CD4-positive, alpha-beta memory T cell (primary cell): ENCODE measurements at regions not wholly inside any gene's neighbourhood (a gene's known extent, or its start where the extent isn't known, plus 50 kb on each side); places are given as distances from the start of the nearest gene placed in this dataset.
A peak's percentile ranks its signal among the peaks of the same experiment; 100 is the strongest.

Source experiments
- CTCF ChIA-PET: fragments of 350-600 bp; sonication (Branson Sonifier 250); formaldehyde crosslinking; loops from one replicate; lab custom pipeline; 2021; ENCODE audit warnings: inconsistent platforms; ENCODE audit not compliant: partially characterized antibody; lab: Charles Lee
- POLR2A ChIA-PET: fragments of 350-600 bp; sonication (Branson Sonifier 250); formaldehyde crosslinking; loops from one replicate; lab custom pipeline; 2021; ENCODE audit not compliant: partially characterized antibody; lab: Charles Lee
- DNase-seq, 5 donors: peaks; one replicate each; pipeline versions ENCODE4 v3.0.0 to v3.0.0-alpha.2; 2020 to 2022; ENCODE audit warnings: mixed read lengths in 1 of 5
- H3K27ac ChIP-seq: one replicate; pipeline ENCODE4 v1.7.0; 2013; ENCODE audit warnings: low read depth, low read length
- H3K27me3 ChIP-seq: 2 replicates; pipeline ENCODE4 v1.7.0; 2013; ENCODE audit warnings: mild to moderate bottlenecking, low read length, moderate library complexity; ENCODE audit not compliant: insufficient read depth
- H3K36me3 ChIP-seq: 2 replicates; pipeline ENCODE4 v1.7.0; 2013; ENCODE audit warnings: mild to moderate bottlenecking, low read length, moderate library complexity; ENCODE audit not compliant: insufficient read depth
- H3K4me1 ChIP-seq: 2 replicates; pipeline ENCODE4 v1.7.0; 2013; ENCODE audit warnings: mild to moderate bottlenecking, low read length, moderate library complexity; ENCODE audit not compliant: insufficient read depth
- H3K4me3 ChIP-seq, 2 donors: one replicate each; pipeline ENCODE4 v1.7.0; 2013; ENCODE audit warnings: low read length in 2 of 2, mild to moderate bottlenecking in 1 of 2
- H3K9me3 ChIP-seq, 2 donors: one replicate each; pipeline ENCODE4 v1.7.0; 2013; ENCODE audit warnings: low read length in 2 of 2, control low read depth in 1 of 2; ENCODE audit not compliant: control insufficient read depth in 1 of 2
- H3K27ac Mint-ChIP-seq, 7 donors: one replicate each; pipeline ENCODE4 v1.8.0; 2020 to 2021; ENCODE audit warnings: mixed read lengths in 7 of 7, mild to moderate bottlenecking in 6 of 7, inconsistent platforms in 3 of 7, moderate library complexity in 3 of 7
- H3K27me3 Mint-ChIP-seq, 2 donors: one replicate each; pipeline ENCODE4 v1.8.0; 2020 to 2021; ENCODE audit warnings: mixed read lengths in 2 of 2
- H3K36me3 Mint-ChIP-seq, 2 donors: one replicate each; pipeline ENCODE4 v1.8.0; 2020 to 2021; ENCODE audit warnings: mixed read lengths in 2 of 2, inconsistent platforms in 1 of 2, mild to moderate bottlenecking in 1 of 2
- H3K4me1 Mint-ChIP-seq, 4 donors: one replicate each; pipeline ENCODE4 v1.8.0; 2020 to 2021; ENCODE audit warnings: mixed read lengths in 4 of 4, mild to moderate bottlenecking in 1 of 4
- H3K4me3 Mint-ChIP-seq, 8 donors: one replicate each; pipeline ENCODE4 v1.8.0; 2020 to 2021; ENCODE audit warnings: mixed read lengths in 8 of 8, mild to moderate bottlenecking in 7 of 8, moderate library complexity in 6 of 8, inconsistent platforms in 3 of 8
- H3K9me3 Mint-ChIP-seq, 8 donors: one replicate each; pipeline ENCODE4 v1.8.0; 2020 to 2021; ENCODE audit warnings: mixed read lengths in 8 of 8, mild to moderate bottlenecking in 5 of 8, inconsistent platforms in 3 of 8, moderate library complexity in 1 of 8
- intact Hi-C: fragments of 100-400 bp; cut with micrococcal nuclease; formaldehyde crosslinking; loops from one replicate; pipeline ENCODE4 v1.15.1; 2023

DNA sequence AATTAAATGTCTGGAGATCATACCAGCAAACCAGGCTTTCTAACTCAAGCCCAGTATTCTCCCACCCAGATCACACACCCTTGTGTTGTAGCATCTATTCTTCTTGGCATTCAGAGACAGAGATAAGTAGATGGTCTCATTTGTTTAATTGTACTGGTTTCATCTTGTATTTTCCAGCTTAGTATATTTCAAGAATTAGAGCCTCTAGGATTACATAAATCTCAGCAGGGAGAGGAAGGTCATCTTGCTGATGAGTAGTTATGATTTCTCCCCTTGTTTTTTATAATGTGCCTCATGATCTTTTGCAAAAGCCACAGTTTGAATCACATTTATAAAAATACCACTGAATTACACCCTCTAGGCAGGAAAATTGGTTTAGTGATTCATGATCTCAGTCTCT is 106.6 kb upstream of the NRSN1 start:
- peaks cover 0 to 9% (median 4%) of the 10 kb centered on the region in 8 donors for H3K9me3 Mint-ChIP-seq
- DNase-seq, result no peak

DNA sequence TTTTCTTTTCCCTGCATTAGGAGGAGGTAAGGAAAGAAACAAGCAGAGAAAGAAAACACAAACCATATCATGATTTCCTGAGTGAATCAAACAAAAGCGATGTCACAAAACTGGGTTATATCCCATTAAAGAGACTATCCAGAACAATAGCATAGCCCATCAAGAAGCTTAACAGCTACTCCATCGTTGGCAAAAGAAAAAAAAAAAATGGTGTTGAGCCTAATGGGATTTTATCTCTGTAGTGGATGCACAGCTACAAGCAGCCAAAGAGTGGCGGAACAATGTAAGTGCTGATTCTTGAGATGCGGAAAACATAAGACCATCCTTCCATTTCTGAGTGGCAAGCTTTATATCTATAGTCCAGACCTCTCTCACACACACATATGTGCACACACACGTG is 106.2 kb upstream of the NRSN1 start:
- Mint-ChIP-seq H3K27ac (no peak overlapping the region), H3K9me3 (peaks cover 0 to 9% (median 4%) of the 10 kb centered on the region in 8 donors), H3K4me3 (no peak overlapping the region), H3K27me3 (no peaks in the 10 kb centered on the region), H3K36me3 (no peaks in the 10 kb centered on the region), H3K4me1 (no peaks in the 10 kb centered on the region)
- DNase-seq, result no peak
- H3K9me3 ChIP-seq, result no peaks in the 10 kb centered on the region
- H3K27me3 ChIP-seq, result no peaks in the 10 kb centered on the region
- H3K4me1 ChIP-seq, result no peaks in the 10 kb centered on the region
- H3K27ac ChIP-seq, result no peak overlapping the region
- ChIA-PET POLR2A (no interaction called here), CTCF (no interaction called here)
- H3K36me3 ChIP-seq, result no peaks in the 10 kb centered on the region
- no peak overlapping the region for H3K4me3 ChIP-seq
- intact Hi-C loops, result no loop called here

More for the DNA sequence above, 106.6 kb upstream of the NRSN1 start:
- Mint-ChIP-seq H3K36me3 (no peaks in the 10 kb centered on the region), H3K4me1 (no peaks in the 10 kb centered on the region), H3K4me3 (no peak overlapping the region), H3K27ac (no peak overlapping the region), H3K27me3 (no peaks in the 10 kb centered on the region)
- H3K27me3 ChIP-seq, result no peaks in the 10 kb centered on the region
- no peak overlapping the region for H3K4me3 ChIP-seq
- H3K27ac ChIP-seq, result no peak overlapping the region
- CTCF ChIA-PET, result no interaction called here
- no peaks in the 10 kb centered on the region for H3K9me3 ChIP-seq
- intact Hi-C loops, result no loop called here
- H3K4me1 ChIP-seq, result no peaks in the 10 kb centered on the region
- POLR2A ChIA-PET, result no interaction called here
- H3K36me3 ChIP-seq, result no peaks in the 10 kb centered on the region

DNA sequence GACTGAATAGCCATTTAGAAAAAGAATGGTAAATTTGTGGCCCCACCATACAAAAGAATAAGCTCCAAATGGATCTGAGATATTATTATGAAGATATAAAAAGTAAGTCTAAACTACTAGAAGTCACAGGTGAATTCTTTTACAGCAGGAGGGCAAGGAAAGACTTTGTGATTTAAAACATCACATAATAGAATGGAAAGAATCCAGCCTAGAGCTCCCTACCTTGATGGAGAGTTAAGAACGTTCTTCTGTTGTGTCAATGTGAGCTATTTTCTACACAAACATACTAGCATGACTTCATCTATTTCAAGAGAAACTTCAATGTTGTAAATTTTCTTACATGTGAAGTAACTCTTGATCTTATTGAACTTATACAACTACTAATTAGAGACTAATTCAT is 100.0 kb upstream of the NRSN1 start:
- no peak overlapping the region for H3K27ac ChIP-seq
- Mint-ChIP-seq H3K27me3 (no peaks in the 10 kb centered on the region), H3K9me3 (peaks cover 2 to 14% (median 5%) of the 10 kb centered on the region in 8 donors), H3K27ac (no peak overlapping the region), H3K4me1 (no peaks in the 10 kb centered on the region), H3K36me3 (no peaks in the 10 kb centered on the region), H3K4me3 (no peak overlapping the region)
- H3K4me1 ChIP-seq, result no peaks in the 10 kb centered on the region
- no peaks in the 10 kb centered on the region for H3K36me3 ChIP-seq
- POLR2A ChIA-PET, result no interaction called here
- H3K27me3 ChIP-seq, result no peaks in the 10 kb centered on the region
- CTCF ChIA-PET, result no interaction called here
- H3K9me3 ChIP-seq, result no peaks in the 10 kb centered on the region
- DNase-seq, result no peak
- intact Hi-C loops, result no loop called here
- H3K4me3 ChIP-seq, result no peak overlapping the region

DNA sequence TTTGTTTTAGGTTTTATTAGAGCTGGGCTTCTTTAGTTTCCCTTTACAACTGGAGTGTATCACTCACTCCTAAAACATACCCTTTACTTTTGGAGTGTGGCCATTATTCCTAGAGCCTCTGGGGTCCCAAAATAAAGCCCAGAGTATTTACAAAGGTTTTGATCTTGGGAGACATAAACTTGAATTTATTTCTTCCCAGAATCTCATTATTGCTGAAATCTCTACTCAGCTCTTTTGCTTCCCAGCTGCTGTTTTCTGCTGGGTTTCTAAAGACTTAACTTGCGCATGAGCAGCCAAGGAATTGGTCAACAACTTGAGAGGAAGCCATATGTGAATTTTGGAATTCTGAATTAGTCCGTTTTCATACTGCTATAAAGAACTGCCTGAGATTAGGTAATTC is 94.5 kb upstream of the NRSN1 start:
- ChIA-PET POLR2A (no interaction called here), CTCF (no interaction called here)
- H3K27me3 Mint-ChIP-seq, result no peaks in the 10 kb centered on the region
- no peak overlapping the region for H3K4me3 Mint-ChIP-seq
- DNase-seq, result no peak
- H3K27ac Mint-ChIP-seq, result no peak overlapping the region
- H3K27ac ChIP-seq, result no peak overlapping the region
- no peak overlapping the region for H3K4me3 ChIP-seq
- intact Hi-C loops, result no loop called here
- H3K4me1 Mint-ChIP-seq, result no peaks in the 10 kb centered on the region
- H3K9me3 ChIP-seq, result no peaks in the 10 kb centered on the region
- H3K4me1 ChIP-seq, result no peaks in the 10 kb centered on the region
- no peaks in the 10 kb centered on the region for H3K36me3 ChIP-seq
- H3K9me3 Mint-ChIP-seq, result peaks cover 4 to 18% (median 10%) of the 10 kb centered on the region in 8 donors
- no peaks in the 10 kb centered on the region for H3K36me3 Mint-ChIP-seq
- no peaks in the 10 kb centered on the region for H3K27me3 ChIP-seq

DNA sequence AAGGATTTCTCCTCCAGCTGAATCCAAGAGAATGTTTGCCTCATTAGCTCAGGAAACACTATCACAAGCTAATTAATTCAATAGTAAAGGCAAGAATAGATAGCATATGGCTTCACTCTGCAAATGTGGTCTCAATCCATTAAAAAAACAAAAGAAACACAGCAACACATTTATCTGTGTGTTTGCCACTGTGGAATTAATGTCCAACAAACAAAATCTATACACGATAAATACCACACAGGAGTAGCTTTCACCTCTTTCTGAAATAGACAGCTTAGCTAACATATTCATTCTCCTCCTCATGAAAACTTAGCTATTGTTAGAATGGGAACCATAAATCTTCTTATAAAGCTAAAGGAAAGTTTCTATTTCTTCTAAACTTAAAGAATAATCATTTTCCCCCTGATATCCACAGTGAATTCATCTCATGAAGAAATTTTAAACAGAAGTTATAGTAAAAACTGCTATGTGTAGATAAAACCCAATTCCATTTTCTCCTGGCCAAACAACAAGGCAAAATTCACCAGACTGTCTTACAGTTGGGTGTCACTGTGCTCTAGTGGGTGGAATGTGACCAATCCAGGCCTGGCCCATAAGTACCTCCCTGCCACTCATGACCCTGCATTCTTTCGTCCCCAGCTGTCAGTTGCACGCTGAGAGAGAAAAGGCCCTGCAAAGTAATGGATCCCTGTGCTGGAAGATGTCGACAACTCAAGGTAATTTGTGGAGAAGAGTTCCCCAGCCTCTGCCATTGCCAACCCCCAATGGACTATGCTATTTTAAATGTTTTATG is 92.9 kb upstream of the NRSN1 start:
- H3K27me3 ChIP-seq, result no peaks in the 10 kb centered on the region
- Mint-ChIP-seq H3K4me1 (no peaks in the 10 kb centered on the region), H3K4me3 (no peak overlapping the region), H3K36me3 (no peaks in the 10 kb centered on the region), H3K27ac (peak overlapping the region in 1 of 7 donors; percentile 2), H3K27me3 (no peaks in the 10 kb centered on the region), H3K9me3 (peaks cover 4 to 22% (median 11%) of the 10 kb centered on the region in 8 donors)
- H3K27ac ChIP-seq, result no peak overlapping the region
- DNase-seq, result no peak
- H3K9me3 ChIP-seq, result no peaks in the 10 kb centered on the region
- ChIA-PET CTCF (interaction anchor here (0.7 kb wide), 1 partner anchor 43 kb away, joined by 3 read pairs; no protein-coding TSS in a partner anchor), POLR2A (no interaction called here)
- H3K36me3 ChIP-seq, result no peaks in the 10 kb centered on the region
- intact Hi-C loops, result no loop called here
- no peak overlapping the region for H3K4me3 ChIP-seq
- no peaks in the 10 kb centered on the region for H3K4me1 ChIP-seq

DNA sequence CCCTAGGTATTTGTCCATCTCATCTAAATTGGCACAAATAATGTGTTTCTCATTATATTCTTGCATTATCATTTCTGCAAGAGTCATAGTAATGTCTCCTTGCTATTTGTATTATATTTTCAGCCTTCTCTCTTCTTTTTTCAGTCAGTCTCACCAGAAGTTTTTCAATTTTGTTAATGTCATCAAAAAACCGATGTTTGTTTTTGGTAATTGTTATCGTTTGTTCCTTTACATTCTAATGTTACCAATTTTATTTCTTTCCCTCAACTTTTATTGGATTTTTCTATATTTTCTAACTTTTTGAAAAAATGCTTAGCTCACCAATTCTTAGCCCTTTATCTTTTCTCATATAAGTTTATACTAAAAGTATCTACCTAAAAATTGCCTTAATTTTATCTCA is 82.2 kb upstream of the NRSN1 start:
- Histone ChIP-seq H3K4me3 (no peak overlapping the region), H3K27ac (no peak overlapping the region), H3K27me3 (no peaks in the 10 kb centered on the region), H3K9me3 (no peaks in the 10 kb centered on the region), H3K36me3 (no peaks in the 10 kb centered on the region), H3K4me1 (no peaks in the 10 kb centered on the region)
- ChIA-PET CTCF (no interaction called here), POLR2A (no interaction called here)
- Mint-ChIP-seq H3K4me3 (no peak overlapping the region), H3K4me1 (no peaks in the 10 kb centered on the region), H3K9me3 (peaks cover 0 to 36% (median 6%) of the 10 kb centered on the region in 8 donors), H3K27me3 (no peaks in the 10 kb centered on the region), H3K36me3 (no peaks in the 10 kb centered on the region), H3K27ac (no peak overlapping the region)
- intact Hi-C loops, result no loop called here
- DNase-seq, result no peak

DNA sequence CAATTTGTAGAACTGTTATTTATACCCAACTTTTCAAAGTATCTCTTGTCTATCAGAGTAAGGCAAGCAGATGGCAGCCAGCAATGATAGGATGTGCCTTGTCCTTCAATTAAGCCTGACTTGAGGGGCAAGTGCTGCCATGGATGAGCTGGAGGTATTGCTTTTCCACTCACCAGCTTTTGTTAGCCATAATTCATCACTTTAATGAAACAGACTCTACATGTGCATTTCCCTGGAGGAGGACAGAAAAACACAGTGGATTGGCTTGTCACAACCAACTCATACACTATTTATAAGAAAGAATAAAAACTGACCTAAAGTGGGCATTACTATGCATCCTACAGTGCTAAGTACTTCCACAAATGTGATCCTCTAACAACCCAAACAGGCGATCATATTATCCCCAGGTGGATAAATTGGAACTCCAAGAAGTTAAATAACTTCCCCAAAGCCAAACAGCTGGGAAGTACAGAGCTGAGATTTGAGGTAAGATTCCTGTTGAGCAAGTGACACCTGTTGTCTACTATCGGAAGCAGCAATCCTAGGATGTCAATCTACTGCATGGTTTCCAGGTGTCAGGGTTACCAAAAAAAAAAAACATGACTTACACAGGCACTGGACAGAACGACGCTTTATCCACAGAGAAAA is 73.9 kb upstream of the NRSN1 start:
- no peak overlapping the region for H3K4me3 Mint-ChIP-seq
- H3K27ac Mint-ChIP-seq, result no peak overlapping the region
- Histone ChIP-seq H3K27ac (no peak overlapping the region), H3K36me3 (no peaks in the 10 kb centered on the region), H3K4me3 (no peak overlapping the region), H3K4me1 (no peaks in the 10 kb centered on the region), H3K27me3 (no peaks in the 10 kb centered on the region), H3K9me3 (no peaks in the 10 kb centered on the region)
- CTCF ChIA-PET, result no interaction called here
- intact Hi-C loops, result no loop called here
- no peaks in the 10 kb centered on the region for H3K4me1 Mint-ChIP-seq
- POLR2A ChIA-PET, result no interaction called here
- no peaks in the 10 kb centered on the region for H3K36me3 Mint-ChIP-seq
- H3K27me3 Mint-ChIP-seq, result no peaks in the 10 kb centered on the region
- H3K9me3 Mint-ChIP-seq, result peaks cover 0 to 2% (median 0%) of the 10 kb centered on the region in 8 donors
- no peak for DNase-seq
